ENCODE measurements at regions not wholly inside any gene's neighbourhood (a gene's known extent, or its start where the extent isn't known, plus 50 kb on each side); places are given as distances from the start of the nearest gene placed in this dataset.

GRCh38 chr10:123470336-123470921 lies 195.7 kb upstream of the GPR26 start:
- TF ChIP-seq POLR2A (IDR thresholded peaks at IDR 0.05) = no peak
- no peak for TF ChIP-seq CTCF (IDR thresholded peaks at IDR 0.05)
